ENCODE measurements at regions not wholly inside any gene's neighbourhood (a gene's known extent, or its start where the extent isn't known, plus 50 kb on each side); places are given as distances from the start of the nearest gene placed in this dataset.

GRCh38 chr5:96155147-96155546, 193.5 kb upstream of the ELL2 start:
- BruUV-seq (replicated peaks): no TSS peak
- DNase-seq (ENCODE audit: low read depth, low spot score) (no peak), ATAC-seq (no peak), FAIRE-seq (no peak)
- H4K20me1 ChIP-seq (ENCODE audit: control insufficient read depth, insufficient read depth): no peaks in the 10 kb centered on the region
- intact Hi-C loops (cut with micrococcal nuclease; ENCODE audit: unreplicated experiment) (no loop called here), in situ Hi-C loops (cut with MboI) (no loop called here)
- H3K36me3 ChIP-seq (ENCODE audit: control insufficient read depth in 2 of 2, insufficient read depth in 2 of 2, low read length in 1 of 2): no peaks in the 10 kb centered on the region
- no peaks in the 10 kb centered on the region for H3K9me3 ChIP-seq (replicated peaks; ENCODE audit: control insufficient read depth, insufficient read depth, low read length)
- H3K4me3 ChIP-seq: no peak overlapping the region
- SMC1A ChIA-PET (ENCODE audit: uncharacterized antibody, unreplicated experiment): no interaction called here
- no peaks in the 10 kb centered on the region for H3K79me2 ChIP-seq (ENCODE audit: control insufficient read depth, insufficient read depth, low read length)
- RAD21 ChIA-PET (ENCODE audit: unreplicated experiment): no interaction called here
- no peak overlapping the region for H2AFZ ChIP-seq (ENCODE audit: control insufficient read depth, low read depth, low read length)
- 73% methylated on average over 2 of the region's 2 CpGs for WGBS (ENCODE audit: insufficient coverage, insufficient replicate concordance, low lambda C conversion rate, missing lambda C conversion rate)
- CTCF ChIA-PET: no interaction called here
- H3K27me3 ChIP-seq (replicated peaks in 1 of 2; ENCODE audit: control insufficient read depth in 2 of 2, insufficient read depth in 2 of 2, low read length in 1 of 2): no peaks in the 10 kb centered on the region
- POLR2A ChIA-PET: no interaction called here
- no peak overlapping the region for H3K27ac ChIP-seq (ENCODE audit: control insufficient read depth, insufficient read depth)
- no peaks in the 10 kb centered on the region for H3K4me1 ChIP-seq (ENCODE audit: control insufficient read depth, insufficient read depth, low read length)
- H3K4me2 ChIP-seq (ENCODE audit: control insufficient read depth, insufficient read depth): no peak overlapping the region
- H3K9ac ChIP-seq (ENCODE audit: control insufficient read depth, insufficient read depth, low read length): no peak overlapping the region
- TF ChIP-seq ETV6 (conservative IDR thresholded peaks at IDR 0.05 in 1 of 2, IDR thresholded peaks at IDR 0.05 in 1 of 2; ENCODE audit: borderline replicate concordance in 1 of 2, low read depth in 1 of 2) (no peak), E4F1 (IDR thresholded peaks at IDR 0.05; ENCODE audit: borderline replicate concordance, partially characterized antibody) (no peak), PML (IDR thresholded peaks at IDR 0.05; ENCODE audit: low read length) (no peak), ZBTB33 (IDR thresholded peaks at IDR 0.05) (no peak), STAT3 (IDR thresholded peaks at IDR 0.05; ENCODE audit: low read depth, low read length) (no peak), SMAD5 (IDR thresholded peaks at IDR 0.05; ENCODE audit: low read depth) (no peak), IRF4 (IDR thresholded peaks at IDR 0.05; ENCODE audit: low read depth, low read length) (no peak), CHD2 (IDR thresholded peaks at IDR 0.05; ENCODE audit: borderline replicate concordance, low read depth, low read length) (no peak), JUNB (IDR thresholded peaks at IDR 0.05) (no peak), BCL3 (IDR thresholded peaks at IDR 0.05; ENCODE audit: borderline replicate concordance, insufficient read depth, low read depth, low read length, poor library complexity, severe bottlenecking) (no peak), MEF2A (IDR thresholded peaks at IDR 0.05; ENCODE audit: insufficient read depth, low read depth, low read length) (no peak), SRF (IDR thresholded peaks at IDR 0.05; ENCODE audit: low read depth in 2 of 2, low read length in 2 of 2) (no peak)
- TF ChIP-seq, protein P1, sequence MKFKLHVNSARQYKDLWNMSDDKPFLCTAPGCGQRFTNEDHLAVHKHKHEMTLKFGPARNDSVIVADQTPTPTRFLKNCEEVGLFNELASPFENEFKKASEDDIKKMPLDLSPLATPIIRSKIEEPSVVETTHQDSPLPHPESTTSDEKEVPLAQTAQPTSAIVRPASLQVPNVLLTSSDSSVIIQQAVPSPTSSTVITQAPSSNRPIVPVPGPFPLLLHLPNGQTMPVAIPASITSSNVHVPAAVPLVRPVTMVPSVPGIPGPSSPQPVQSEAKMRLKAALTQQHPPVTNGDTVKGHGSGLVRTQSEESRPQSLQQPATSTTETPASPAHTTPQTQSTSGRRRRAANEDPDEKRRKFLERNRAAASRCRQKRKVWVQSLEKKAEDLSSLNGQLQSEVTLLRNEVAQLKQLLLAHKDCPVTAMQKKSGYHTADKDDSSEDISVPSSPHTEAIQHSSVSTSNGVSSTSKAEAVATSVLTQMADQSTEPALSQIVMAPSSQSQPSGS (IDR thresholded peaks at IDR 0.05; ENCODE audit: low read length): no peak
- TF ChIP-seq, protein P2, sequence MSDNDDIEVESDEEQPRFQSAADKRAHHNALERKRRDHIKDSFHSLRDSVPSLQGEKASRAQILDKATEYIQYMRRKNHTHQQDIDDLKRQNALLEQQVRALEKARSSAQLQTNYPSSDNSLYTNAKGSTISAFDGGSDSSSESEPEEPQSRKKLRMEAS (IDR thresholded peaks at IDR 0.05; ENCODE audit: low read depth, low read length): no peak
